ENCODE measurements at regions not wholly inside any gene's neighbourhood (a gene's known extent, or its start where the extent isn't known, plus 50 kb on each side); places are given as distances from the start of the nearest gene placed in this dataset.

GRCh38 chr19:30318936-30319335 is 53.2 kb upstream of the ZNF536 start:
- Histone ChIP-seq H3K36me3 (ENCODE audit: control insufficient read depth in 2 of 2, insufficient read depth in 1 of 2, low read length in 2 of 2) (peaks cover 0 to 3% of the 10 kb centered on the region in 2 experiments; a peak in 1 of 3 replicates), H3K4me1 (ENCODE audit: control insufficient read depth, insufficient read depth, low read length) (no peaks in the 10 kb centered on the region), H3K4me3 (ENCODE audit: low read depth, low read length) (no peak overlapping the region), H3K27ac (ENCODE audit: extremely low read depth, low read depth, low read length) (no peak overlapping the region), H3K9me3 (ENCODE audit: control insufficient read depth, insufficient read depth, low read depth, low read length) (no peaks in the 10 kb centered on the region)
- TF ChIP-seq ZNF658 (tag by site-specific recombination; IDR thresholded peaks at IDR 0.05) (no peak), REST (tag by site-specific recombination; IDR thresholded peaks at IDR 0.05) (no peak), ZNF324 (tag by site-specific recombination; IDR thresholded peaks at IDR 0.05) (no peak), HOXD13 (CRISPR knock-in tag; IDR thresholded peaks at IDR 0.05; ENCODE audit: borderline replicate concordance) (no peak), ZBTB26 (tag by site-specific recombination; optimal IDR thresholded peaks at IDR 0.05) (no peak), ZBTB17 (tag by site-specific recombination; IDR thresholded peaks at IDR 0.05) (no peak), ZNF211 (tag by site-specific recombination; IDR thresholded peaks at IDR 0.05; ENCODE audit: low read depth) (no peak), WT1 (tag by site-specific recombination; IDR thresholded peaks at IDR 0.05) (no peak), ZNF560 (tag by site-specific recombination; IDR thresholded peaks at IDR 0.05; ENCODE audit: borderline replicate concordance) (no peak), ZNF776 (tag by site-specific recombination; IDR thresholded peaks at IDR 0.05; ENCODE audit: borderline replicate concordance) (no peak), ZNF555 (tag by site-specific recombination; conservative IDR thresholded peaks at IDR 0.05) (no peak), EGR2 (tag by site-specific recombination; IDR thresholded peaks at IDR 0.05; ENCODE audit: low read depth) (no peak), KLF1 (tag by site-specific recombination; IDR thresholded peaks at IDR 0.05) (no peak), ZFP69B (tag by site-specific recombination; IDR thresholded peaks at IDR 0.05) (no peak)
- ChIA-PET POLR2A (no interaction called here), CTCF (interaction anchor here (0.7 to 1.1 kb wide), 3 partner anchors 11 to 461 kb away, joined by 3 to 4 read pairs (median 3); no protein-coding TSS in a partner anchor)

- H3K27ac ChIP-seq (ENCODE audit: extremely low read depth, low read depth, low read length): no peak overlapping the region
- H3K4me3 ChIP-seq (ENCODE audit: low read depth, low read length): no peak overlapping the region
- H3K4me1 ChIP-seq (ENCODE audit: control insufficient read depth, insufficient read depth, low read length): no peaks in the 10 kb centered on the region
- H3K36me3 ChIP-seq (ENCODE audit: control insufficient read depth in 2 of 2, insufficient read depth in 1 of 2, low read length in 2 of 2): peaks cover 0 to 6% of the 10 kb centered on the region in 2 experiments; a peak in 1 of 3 replicates
- POLR2A ChIA-PET: no interaction called here
- H3K9me3 ChIP-seq (ENCODE audit: control insufficient read depth, insufficient read depth, low read depth, low read length): no peaks in the 10 kb centered on the region
- CTCF ChIA-PET: interaction anchor here (0.6 to 1.1 kb wide), 5 partner anchors 11 to 833 kb away, joined by 3 to 4 read pairs (median 3); no protein-coding TSS in a partner anchor
- TF ChIP-seq ZSCAN4 (tag by site-specific recombination; IDR thresholded peaks at IDR 0.05): no peak
- no peak for TF ChIP-seq PATZ1 (tag by site-specific recombination; IDR thresholded peaks at IDR 0.05)
- TF ChIP-seq FEZF1 (tag by site-specific recombination; IDR thresholded peaks at IDR 0.05): no peak
- no peak for TF ChIP-seq ZNF398 (tag by site-specific recombination; IDR thresholded peaks at IDR 0.05)
- no peak for TF ChIP-seq ZNF654 (tag by site-specific recombination; IDR thresholded peaks at IDR 0.05; ENCODE audit: low read depth)
- no peak for TF ChIP-seq IKZF3 (tag by site-specific recombination; IDR thresholded peaks at IDR 0.05)
- TF ChIP-seq ZSCAN5A (tag by site-specific recombination; IDR thresholded peaks at IDR 0.05): no peak
- no peak for TF ChIP-seq BCL6B (tag by site-specific recombination; IDR thresholded peaks at IDR 0.05)
- no peak for TF ChIP-seq ZNF10 (tag by site-specific recombination; IDR thresholded peaks at IDR 0.05)
Measured at GRCh38 chr19:30319411-30319810, 52.8 kb upstream of the ZNF536 start.
